GM23338 (cell line): ENCODE measurements at regions not wholly inside any gene's neighbourhood (a gene's known extent, or its start where the extent isn't known, plus 50 kb on each side); places are given as distances from the start of the nearest gene placed in this dataset.

Source experiments
- ATAC-seq: fragments of 200-7000 bp; cut with Tn5 transposase; 3 replicates; pipeline ENCODE4 v1.9.1; 2020
- DNase-seq: peaks from one replicate; pipeline ENCODE4 v3.0.0-alpha.2; 2015; ENCODE audit warnings: low spot score
- H2AFZ ChIP-seq: fragments of 200-600 bp; sonication (generic); 2 replicates; pipeline ENCODE4 v1.8.0; 2016; ENCODE audit warnings: antibody characterized with exemption, mild to moderate bottlenecking, moderate library complexity
- H3F3A ChIP-seq: fragments of 200-600 bp; sonication (generic); replicated peaks from 2 replicates; pipeline ENCODE4 v1.8.0; 2017; ENCODE audit warnings: antibody characterized with exemption, mixed run types, low read depth
- H3K27ac ChIP-seq: fragments of 200-600 bp; sonication (generic); 2 replicates; pipeline ENCODE4 v1.6.1; 2016; ENCODE audit warnings: low read depth
- H3K27me3 ChIP-seq: fragments of 200-600 bp; sonication (generic); 2 replicates; pipeline ENCODE4 v1.8.0; 2016; ENCODE audit warnings: mild to moderate bottlenecking, mixed run types, moderate library complexity; ENCODE audit not compliant: insufficient read depth
- H3K36me3 ChIP-seq: fragments of 200-600 bp; sonication (generic); 2 replicates; pipeline ENCODE4 v1.8.0; 2016; ENCODE audit warnings: mild to moderate bottlenecking; ENCODE audit not compliant: insufficient read depth
- H3K4me1 ChIP-seq: fragments of 200-600 bp; sonication (generic); 2 replicates; pipeline ENCODE4 v1.8.0; 2016; ENCODE audit warnings: mild to moderate bottlenecking, moderate library complexity; ENCODE audit not compliant: insufficient read depth
- H3K4me2 ChIP-seq: fragments of 200-600 bp; sonication (generic); 2 replicates; pipeline ENCODE4 v1.7.1; 2017; ENCODE audit warnings: mixed run types
- H3K4me3 ChIP-seq: fragments of 200-600 bp; sonication (generic); 2 replicates; pipeline ENCODE4 v1.6.1; 2016; ENCODE audit warnings: mixed run types
- H3K79me2 ChIP-seq: fragments of 200-600 bp; sonication (generic); replicated peaks from 2 replicates; pipeline ENCODE4 v1.8.0; 2017; ENCODE audit warnings: mild to moderate bottlenecking; ENCODE audit not compliant: insufficient read depth
- H3K9me2 ChIP-seq: fragments of 200-600 bp; sonication (generic); 2 replicates; pipeline ENCODE4 v1.8.0; 2017; ENCODE audit not compliant: insufficient read depth
- H4K20me1 ChIP-seq: fragments of 200-600 bp; sonication (generic); replicated peaks from 2 replicates; pipeline ENCODE4 v1.8.0; 2017; ENCODE audit warnings: mild to moderate bottlenecking; ENCODE audit not compliant: insufficient read depth
- H3K27ac Mint-ChIP-seq: 2 replicates; pipeline ENCODE4 v1.8.0; 2020; ENCODE audit warnings: inconsistent platforms, mild to moderate bottlenecking, moderate library complexity, mixed read lengths
- H3K27me3 Mint-ChIP-seq: 3 replicates; pipeline ENCODE4 v1.8.0; 2022; ENCODE audit warnings: low read depth, mild to moderate bottlenecking, moderate library complexity, mixed read lengths, inconsistent platforms; ENCODE audit not compliant: insufficient read depth, poor library complexity
- H3K36me3 Mint-ChIP-seq: 3 replicates; pipeline ENCODE4 v1.8.0; 2021; ENCODE audit warnings: low read depth, mild to moderate bottlenecking, inconsistent platforms, moderate library complexity, mixed read lengths
- H3K4me1 Mint-ChIP-seq: 3 replicates; pipeline ENCODE4 v1.8.0; 2020; ENCODE audit warnings: mild to moderate bottlenecking, inconsistent platforms, mixed read lengths
- H3K4me3 Mint-ChIP-seq: 3 replicates; pipeline ENCODE4 v1.8.0; 2021; ENCODE audit warnings: moderate library complexity, mild to moderate bottlenecking, inconsistent platforms, mixed read lengths
- H3K9me3 Mint-ChIP-seq: 3 replicates; pipeline ENCODE4 v1.8.0; 2020; ENCODE audit warnings: moderate library complexity, mild to moderate bottlenecking, inconsistent platforms, mixed read lengths
- CREB1 ChIP-seq: fragments of 250-450 bp; sonication (Bioruptor Pico); IDR thresholded peaks from 2 replicates; pipeline ENCODE4 v1.5.0; 2020; ENCODE audit warnings: low read depth, mild to moderate bottlenecking, moderate library complexity
- CTCF ChIP-seq, 2 experiments: fragments of 200-600 bp in 1 of 2; sonication (generic) in 1 of 2; conservative IDR thresholded peaks; 2 replicates each; pipeline versions ENCODE4 v1.5.1 to v1.6.1; 2016 to 2017; ENCODE audit warnings: antibody characterized with exemption in 2 of 2, low read depth in 2 of 2, mild to moderate bottlenecking in 2 of 2, moderate library complexity in 1 of 2
- ETS1 ChIP-seq: IDR thresholded peaks from 2 replicates; pipeline ENCODE4 v1.6.1; 2016; ENCODE audit warnings: antibody characterized with exemption
- EZH2 ChIP-seq: fragments of 200-600 bp; sonication (generic); IDR thresholded peaks from one replicate; pipeline ENCODE4 v1.8.0; 2017; ENCODE audit warnings: antibody characterized with exemption, mild to moderate bottlenecking, low read depth; ENCODE audit not compliant: unreplicated experiment
- EZH2phosphoT487 ChIP-seq: fragments of 200-600 bp; sonication (generic); IDR thresholded peaks from one replicate; pipeline ENCODE4 v1.8.1; 2018; ENCODE audit warnings: antibody characterized with exemption; ENCODE audit not compliant: unreplicated experiment
- JUNB ChIP-seq: IDR thresholded peaks from one replicate; pipeline ENCODE4 v1.6.1; 2016; ENCODE audit warnings: antibody characterized with exemption; ENCODE audit not compliant: unreplicated experiment
- NANOG ChIP-seq: IDR thresholded peaks from 2 replicates; pipeline ENCODE4 v1.6.1; 2016; ENCODE audit warnings: antibody characterized with exemption, borderline replicate concordance
- POLR2AphosphoS5 ChIP-seq: IDR thresholded peaks from 2 replicates; pipeline ENCODE4 v1.6.1; 2016; ENCODE audit warnings: antibody characterized with exemption, low read depth
- REST ChIP-seq: IDR thresholded peaks from one replicate; pipeline ENCODE4 v1.6.1; 2018; ENCODE audit warnings: antibody characterized with exemption; ENCODE audit not compliant: unreplicated experiment
- STAT1 ChIP-seq: IDR thresholded peaks from one replicate; pipeline ENCODE4 v1.6.1; 2016; ENCODE audit warnings: antibody characterized with exemption; ENCODE audit not compliant: unreplicated experiment
- ZNF114 ChIP-seq: fragments of 250-450 bp; sonication (Bioruptor Pico); IDR thresholded peaks from 2 replicates; pipeline ENCODE4 v1.5.0; 2020; ENCODE audit warnings: mild to moderate bottlenecking, moderate library complexity
- ZNF331 ChIP-seq: fragments of 250-450 bp; sonication (Bioruptor Pico); IDR thresholded peaks from 2 replicates; pipeline ENCODE4 v1.5.0; 2020; ENCODE audit warnings: low read depth, mild to moderate bottlenecking, moderate library complexity
- ZNF462 ChIP-seq: fragments of 250-450 bp; sonication (Bioruptor Pico); IDR thresholded peaks from 2 replicates; pipeline ENCODE4 v1.5.0; 2020; ENCODE audit warnings: mild to moderate bottlenecking, moderate library complexity

GRCh38 chr11:112844517-112844916 is 116.7 kb upstream of the NCAM1 start:
- no peak for TF ChIP-seq CTCF (conservative IDR thresholded peaks at IDR 0.05; ENCODE audit: low read depth in 2 of 2)
- TF ChIP-seq NANOG = no peak
- TF ChIP-seq ETS1 = no peak
- no peak for TF ChIP-seq EZH2
- TF ChIP-seq REST = no peak
- TF ChIP-seq EZH2phosphoT487 = no peak
- no peak for TF ChIP-seq POLR2AphosphoS5
- TF ChIP-seq JUNB = no peak
- TF ChIP-seq ZNF114 (CRISPR knock-in tag) = no peak
- TF ChIP-seq ZNF462 (CRISPR knock-in tag) = no peak
- no peak for TF ChIP-seq CREB1
- no peak for TF ChIP-seq ZNF331 (CRISPR knock-in tag)
- no peak for TF ChIP-seq STAT1
- ATAC-seq (no peak), DNase-seq (peak; percentile 8)
- Mint-ChIP-seq H3K27me3 (peaks cover 1% of the 10 kb centered on the region), H3K4me3 (no peak overlapping the region), H3K36me3 (no peaks in the 10 kb centered on the region), H3K27ac (no peak overlapping the region), H3K4me1 (no peaks in the 10 kb centered on the region), H3K9me3 (no peaks in the 10 kb centered on the region)
- H3K27ac ChIP-seq = no peak overlapping the region
- no peaks in the 10 kb centered on the region for H3F3A ChIP-seq
- no peaks in the 10 kb centered on the region for H3K4me1 ChIP-seq
- no peaks in the 10 kb centered on the region for H4K20me1 ChIP-seq
- H3K4me2 ChIP-seq = no peak overlapping the region
- H2AFZ ChIP-seq = no peak overlapping the region
- H3K4me3 ChIP-seq = no peak overlapping the region
- no peaks in the 10 kb centered on the region for H3K27me3 ChIP-seq
- H3K36me3 ChIP-seq = no peaks in the 10 kb centered on the region
- no peaks in the 10 kb centered on the region for H3K79me2 ChIP-seq
- H3K9me2 ChIP-seq = peaks cover 7% of the 10 kb centered on the region; the same call in 1 of the 2 replicates
